K562 (cell line): ENCODE measurements at regions not wholly inside any gene's neighbourhood (a gene's known extent, or its start where the extent isn't known, plus 50 kb on each side); places are given as distances from the start of the nearest gene placed in this dataset.

Source experiments
- CBX2 ChIP-seq: fragments of 200-600 bp; sonication (generic); IDR thresholded peaks from one replicate; pipeline ENCODE4 v1.6.1; 2012; ENCODE audit warnings: mild to moderate bottlenecking, low read length, inconsistent platforms; ENCODE audit not compliant: insufficient read depth, poor library complexity, severe bottlenecking
- HMGN3 ChIP-seq: IDR thresholded peaks from 2 replicates; pipeline ENCODE4 v1.6.1; 2011; ENCODE audit warnings: borderline replicate concordance, low read depth, mild to moderate bottlenecking, mixed read lengths, low read length; ENCODE audit not compliant: insufficient read length; ENCODE audit errors: extremely low read depth
- JUN ChIP-seq, 2 experiments: sonication (generic) in 1 of 2; formaldehyde crosslinking in 1 of 2; IDR thresholded peaks; 2 replicates each; pipeline versions ENCODE4 v1.6.1 to v1.8.0; 2012 to 2022; ENCODE audit warnings: borderline replicate concordance in 2 of 2, mild to moderate bottlenecking in 2 of 2, improper control_type of control experiment in 1 of 2, low read depth in 1 of 2, low read length in 1 of 2, missing genetic modification reagents in 1 of 2
- MXI1 ChIP-seq: IDR thresholded peaks from 2 replicates; pipeline ENCODE4 v1.6.1; 2011; ENCODE audit warnings: low read depth, mild to moderate bottlenecking, improper control_type of control experiment, low read length
- PCBP2 ChIP-seq: fragments of 200-400 bp; formaldehyde crosslinking; IDR thresholded peaks from 2 replicates; pipeline ENCODE4 v1.6.1; 2018; ENCODE audit warnings: low read length, low read depth, mild to moderate bottlenecking, moderate library complexity; ENCODE audit not compliant: poor library complexity, severe bottlenecking
- PHF21A ChIP-seq: fragments of 450-650 bp; IDR thresholded peaks from 2 replicates; pipeline ENCODE4 v1.6.1; 2017; ENCODE audit warnings: low read depth, borderline replicate concordance
- POU5F1 ChIP-seq: fragments of 150-350 bp; IDR thresholded peaks from 2 replicates; pipeline ENCODE4 v1.6.1; 2014; ENCODE audit warnings: borderline replicate concordance, low read length, low read depth, mild to moderate bottlenecking; ENCODE audit not compliant: partially characterized antibody
- SMARCE1 ChIP-seq: fragments of 450-650 bp; IDR thresholded peaks from 2 replicates; pipeline ENCODE4 v1.7.1; 2016; ENCODE audit warnings: mild to moderate bottlenecking
- SRSF1 ChIP-seq: fragments of 200-400 bp; formaldehyde crosslinking; IDR thresholded peaks from 2 replicates; pipeline ENCODE4 v1.6.1; 2017; ENCODE audit warnings: mild to moderate bottlenecking, low read depth, low read length, moderate library complexity
- TEAD2 ChIP-seq: fragments of 450-650 bp; IDR thresholded peaks from 2 replicates; pipeline ENCODE4 v1.6.1; 2016; ENCODE audit warnings: missing genetic modification characterization, control low read depth, missing compliant biosample characterization
- ZEB2 ChIP-seq: fragments of 450-650 bp; IDR thresholded peaks from 2 replicates; pipeline ENCODE4 v1.6.1; 2016
- ZNF224 ChIP-seq: sonication (generic); formaldehyde crosslinking; IDR thresholded peaks from 2 replicates; pipeline ENCODE4 v1.8.0; 2022; ENCODE audit warnings: mild to moderate bottlenecking, missing genetic modification reagents
- ZNF282 ChIP-seq: sonication (generic); formaldehyde crosslinking; IDR thresholded peaks from 2 replicates; pipeline ENCODE4 v1.8.1; 2023; ENCODE audit warnings: missing genetic modification reagents
- ZNF589 ChIP-seq: fragments of 200-800 bp; sonication (Bioruptor generic); IDR thresholded peaks from 2 replicates; pipeline ENCODE4 v1.6.1; 2016; ENCODE audit warnings: low read depth, missing genetic modification characterization, missing compliant biosample characterization
- TF ChIP-seq, protein P1 (sequence below): sonication (generic); formaldehyde crosslinking; IDR thresholded peaks from 2 replicates; pipeline ENCODE4 v1.8.1; 2022; ENCODE audit warnings: missing genetic modification reagents
- TF ChIP-seq, protein P2 (sequence below): sonication (generic); formaldehyde crosslinking; IDR thresholded peaks from 2 replicates; pipeline ENCODE4 v1.8.0; 2022; ENCODE audit warnings: mild to moderate bottlenecking, missing genetic modification reagents
- TF ChIP-seq, protein P3 (sequence below): fragments of 450-650 bp; IDR thresholded peaks from 2 replicates; pipeline ENCODE4 v1.6.1; 2014; ENCODE audit warnings: low read depth, mild to moderate bottlenecking, moderate library complexity, borderline replicate concordance
- TF ChIP-seq, protein P4 (sequence below): fragments of 450-650 bp; IDR thresholded peaks from 2 replicates; pipeline ENCODE4 v1.6.1; 2016; ENCODE audit warnings: low read depth, mild to moderate bottlenecking, moderate library complexity
- TF ChIP-seq, protein P5 (sequence below): sonication (generic); formaldehyde crosslinking; IDR thresholded peaks from 2 replicates; pipeline ENCODE4 v1.8.0; 2022; ENCODE audit warnings: mild to moderate bottlenecking, missing genetic modification reagents

DNA sequence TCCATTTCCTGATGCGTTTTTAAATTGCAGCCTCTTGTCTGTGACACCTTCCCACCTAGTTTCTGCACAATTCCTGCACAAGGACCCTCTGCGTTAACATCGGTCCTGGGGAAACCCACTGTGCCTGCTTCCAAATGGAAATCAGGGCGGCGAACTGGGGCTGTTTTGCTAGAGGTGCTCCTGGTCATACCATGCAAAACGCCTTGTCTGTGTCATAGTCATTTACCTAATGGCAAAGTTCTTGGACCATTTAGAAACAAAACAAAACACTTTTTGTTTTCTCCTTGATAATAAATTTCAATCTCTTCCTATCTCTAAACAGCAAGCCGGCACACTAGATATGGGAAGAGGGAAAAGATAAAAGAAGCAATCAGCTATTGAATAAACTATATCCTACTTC lies 206.9 kb upstream of the KLF14 start (continued):
- TF ChIP-seq, protein P1, sequence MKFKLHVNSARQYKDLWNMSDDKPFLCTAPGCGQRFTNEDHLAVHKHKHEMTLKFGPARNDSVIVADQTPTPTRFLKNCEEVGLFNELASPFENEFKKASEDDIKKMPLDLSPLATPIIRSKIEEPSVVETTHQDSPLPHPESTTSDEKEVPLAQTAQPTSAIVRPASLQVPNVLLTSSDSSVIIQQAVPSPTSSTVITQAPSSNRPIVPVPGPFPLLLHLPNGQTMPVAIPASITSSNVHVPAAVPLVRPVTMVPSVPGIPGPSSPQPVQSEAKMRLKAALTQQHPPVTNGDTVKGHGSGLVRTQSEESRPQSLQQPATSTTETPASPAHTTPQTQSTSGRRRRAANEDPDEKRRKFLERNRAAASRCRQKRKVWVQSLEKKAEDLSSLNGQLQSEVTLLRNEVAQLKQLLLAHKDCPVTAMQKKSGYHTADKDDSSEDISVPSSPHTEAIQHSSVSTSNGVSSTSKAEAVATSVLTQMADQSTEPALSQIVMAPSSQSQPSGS, result no peak
- TF ChIP-seq CBX2, result no peak
- TF ChIP-seq, protein P2, sequence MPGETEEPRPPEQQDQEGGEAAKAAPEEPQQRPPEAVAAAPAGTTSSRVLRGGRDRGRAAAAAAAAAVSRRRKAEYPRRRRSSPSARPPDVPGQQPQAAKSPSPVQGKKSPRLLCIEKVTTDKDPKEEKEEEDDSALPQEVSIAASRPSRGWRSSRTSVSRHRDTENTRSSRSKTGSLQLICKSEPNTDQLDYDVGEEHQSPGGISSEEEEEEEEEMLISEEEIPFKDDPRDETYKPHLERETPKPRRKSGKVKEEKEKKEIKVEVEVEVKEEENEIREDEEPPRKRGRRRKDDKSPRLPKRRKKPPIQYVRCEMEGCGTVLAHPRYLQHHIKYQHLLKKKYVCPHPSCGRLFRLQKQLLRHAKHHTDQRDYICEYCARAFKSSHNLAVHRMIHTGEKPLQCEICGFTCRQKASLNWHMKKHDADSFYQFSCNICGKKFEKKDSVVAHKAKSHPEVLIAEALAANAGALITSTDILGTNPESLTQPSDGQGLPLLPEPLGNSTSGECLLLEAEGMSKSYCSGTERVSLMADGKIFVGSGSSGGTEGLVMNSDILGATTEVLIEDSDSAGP (CRISPR knock-in tag), result no peak
- TF ChIP-seq TEAD2 (tag), result no peak
- no peak for TF ChIP-seq SRSF1
- no peak for TF ChIP-seq ZEB2
- no peak for TF ChIP-seq PHF21A
- peak; percentile 4; the same call in 1 of the 2 replicates for TF ChIP-seq ZNF589 (CRISPR knock-in tag)
- TF ChIP-seq, protein P3, sequence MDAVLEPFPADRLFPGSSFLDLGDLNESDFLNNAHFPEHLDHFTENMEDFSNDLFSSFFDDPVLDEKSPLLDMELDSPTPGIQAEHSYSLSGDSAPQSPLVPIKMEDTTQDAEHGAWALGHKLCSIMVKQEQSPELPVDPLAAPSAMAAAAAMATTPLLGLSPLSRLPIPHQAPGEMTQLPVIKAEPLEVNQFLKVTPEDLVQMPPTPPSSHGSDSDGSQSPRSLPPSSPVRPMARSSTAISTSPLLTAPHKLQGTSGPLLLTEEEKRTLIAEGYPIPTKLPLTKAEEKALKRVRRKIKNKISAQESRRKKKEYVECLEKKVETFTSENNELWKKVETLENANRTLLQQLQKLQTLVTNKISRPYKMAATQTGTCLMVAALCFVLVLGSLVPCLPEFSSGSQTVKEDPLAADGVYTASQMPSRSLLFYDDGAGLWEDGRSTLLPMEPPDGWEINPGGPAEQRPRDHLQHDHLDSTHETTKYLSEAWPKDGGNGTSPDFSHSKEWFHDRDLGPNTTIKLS, result no peak
- TF ChIP-seq, protein P4, sequence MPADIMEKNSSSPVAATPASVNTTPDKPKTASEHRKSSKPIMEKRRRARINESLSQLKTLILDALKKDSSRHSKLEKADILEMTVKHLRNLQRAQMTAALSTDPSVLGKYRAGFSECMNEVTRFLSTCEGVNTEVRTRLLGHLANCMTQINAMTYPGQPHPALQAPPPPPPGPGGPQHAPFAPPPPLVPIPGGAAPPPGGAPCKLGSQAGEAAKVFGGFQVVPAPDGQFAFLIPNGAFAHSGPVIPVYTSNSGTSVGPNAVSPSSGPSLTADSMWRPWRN, result no peak
- TF ChIP-seq ZNF224, result no peak
- TF ChIP-seq HMGN3, result no peak
- TF ChIP-seq, protein P5, sequence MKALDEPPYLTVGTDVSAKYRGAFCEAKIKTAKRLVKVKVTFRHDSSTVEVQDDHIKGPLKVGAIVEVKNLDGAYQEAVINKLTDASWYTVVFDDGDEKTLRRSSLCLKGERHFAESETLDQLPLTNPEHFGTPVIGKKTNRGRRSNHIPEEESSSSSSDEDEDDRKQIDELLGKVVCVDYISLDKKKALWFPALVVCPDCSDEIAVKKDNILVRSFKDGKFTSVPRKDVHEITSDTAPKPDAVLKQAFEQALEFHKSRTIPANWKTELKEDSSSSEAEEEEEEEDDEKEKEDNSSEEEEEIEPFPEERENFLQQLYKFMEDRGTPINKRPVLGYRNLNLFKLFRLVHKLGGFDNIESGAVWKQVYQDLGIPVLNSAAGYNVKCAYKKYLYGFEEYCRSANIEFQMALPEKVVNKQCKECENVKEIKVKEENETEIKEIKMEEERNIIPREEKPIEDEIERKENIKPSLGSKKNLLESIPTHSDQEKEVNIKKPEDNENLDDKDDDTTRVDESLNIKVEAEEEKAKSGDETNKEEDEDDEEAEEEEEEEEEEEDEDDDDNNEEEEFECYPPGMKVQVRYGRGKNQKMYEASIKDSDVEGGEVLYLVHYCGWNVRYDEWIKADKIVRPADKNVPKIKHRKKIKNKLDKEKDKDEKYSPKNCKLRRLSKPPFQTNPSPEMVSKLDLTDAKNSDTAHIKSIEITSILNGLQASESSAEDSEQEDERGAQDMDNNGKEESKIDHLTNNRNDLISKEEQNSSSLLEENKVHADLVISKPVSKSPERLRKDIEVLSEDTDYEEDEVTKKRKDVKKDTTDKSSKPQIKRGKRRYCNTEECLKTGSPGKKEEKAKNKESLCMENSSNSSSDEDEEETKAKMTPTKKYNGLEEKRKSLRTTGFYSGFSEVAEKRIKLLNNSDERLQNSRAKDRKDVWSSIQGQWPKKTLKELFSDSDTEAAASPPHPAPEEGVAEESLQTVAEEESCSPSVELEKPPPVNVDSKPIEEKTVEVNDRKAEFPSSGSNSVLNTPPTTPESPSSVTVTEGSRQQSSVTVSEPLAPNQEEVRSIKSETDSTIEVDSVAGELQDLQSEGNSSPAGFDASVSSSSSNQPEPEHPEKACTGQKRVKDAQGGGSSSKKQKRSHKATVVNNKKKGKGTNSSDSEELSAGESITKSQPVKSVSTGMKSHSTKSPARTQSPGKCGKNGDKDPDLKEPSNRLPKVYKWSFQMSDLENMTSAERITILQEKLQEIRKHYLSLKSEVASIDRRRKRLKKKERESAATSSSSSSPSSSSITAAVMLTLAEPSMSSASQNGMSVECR, result no peak
- TF ChIP-seq MXI1, result no peak
- no peak for TF ChIP-seq PCBP2
- no peak for TF ChIP-seq JUN (IDR thresholded peaks at IDR 0.05; ENCODE audit: borderline replicate concordance, low read depth, low read length)
- no peak for TF ChIP-seq JUN (CRISPR knock-in tag; IDR thresholded peaks at IDR 0.05; ENCODE audit: borderline replicate concordance)
- TF ChIP-seq SMARCE1, result no peak; the same call in 1 of the 2 replicates
- TF ChIP-seq POU5F1, result no peak
- no peak for TF ChIP-seq ZNF282
